PC-9 (cell line): ENCODE measurements at regions not wholly inside any gene's neighbourhood (a gene's known extent, or its start where the extent isn't known, plus 50 kb on each side); places are given as distances from the start of the nearest gene placed in this dataset.

Source experiments
- BruUV-seq: library from RNA; stranded (reverse); fragments of 400-500 nt; replicated peaks from 2 replicates; lab custom pipeline; 2021; lab: Mats Ljungman, UMichigan
- CTCF ChIA-PET: fragments of 300-600 bp; sonication (Branson Sonifier 250); formaldehyde crosslinking; loops from one replicate; lab custom pipeline; 2022; ENCODE audit warnings: antibody characterized with exemption; lab: Charles Lee
- POLR2A ChIA-PET: fragments of 300-600 bp; sonication (Branson Sonifier 250); formaldehyde crosslinking; loops from one replicate; lab custom pipeline; 2022; ENCODE audit warnings: antibody characterized with exemption; ENCODE audit not compliant: unreplicated experiment; lab: Charles Lee
- DNase-seq, 2 experiments: peaks; one replicate each; pipeline versions ENCODE4 v3.0.0 to v3.0.0-alpha.2; 2015 to 2022; ENCODE audit warnings: mixed read lengths in 1 of 2
- H2AFZ ChIP-seq: fragments of 200-600 bp; sonication (generic); 2 replicates; pipeline ENCODE4 v1.8.1; 2017; ENCODE audit warnings: antibody characterized with exemption
- H3F3A ChIP-seq: fragments of 200-600 bp; sonication (generic); 2 replicates; pipeline ENCODE4 v1.8.1; 2017; ENCODE audit warnings: antibody characterized with exemption, mild to moderate bottlenecking, low read depth; ENCODE audit not compliant: insufficient read depth
- H3K27ac ChIP-seq: fragments of 200-600 bp; sonication (generic); 2 replicates; pipeline ENCODE4 v1.6.1; 2016; ENCODE audit warnings: mixed run types
- H3K27me3 ChIP-seq: fragments of 200-600 bp; sonication (generic); 2 replicates; pipeline ENCODE4 v1.6.1; 2016; ENCODE audit warnings: low read depth, mixed run types; ENCODE audit not compliant: insufficient read depth
- H3K36me3 ChIP-seq: fragments of 200-600 bp; sonication (generic); 2 replicates; pipeline ENCODE4 v1.6.1; 2016; ENCODE audit warnings: low read depth, mixed run types
- H3K4me1 ChIP-seq: fragments of 200-600 bp; sonication (generic); replicated peaks from 2 replicates; pipeline ENCODE4 v1.6.1; 2016; ENCODE audit warnings: mixed run types; ENCODE audit not compliant: insufficient read depth
- H3K4me2 ChIP-seq: fragments of 200-600 bp; sonication (generic); 2 replicates; pipeline ENCODE4 v1.6.1; 2017; ENCODE audit warnings: mixed run types
- H3K4me3 ChIP-seq: fragments of 200-600 bp; sonication (generic); 2 replicates; pipeline ENCODE4 v1.6.1; 2016; ENCODE audit warnings: mixed run types
- H3K79me2 ChIP-seq: fragments of 200-600 bp; sonication (generic); 2 replicates; pipeline ENCODE4 v1.6.1; 2017; ENCODE audit warnings: low read depth, mixed run types
- H3K9me2 ChIP-seq: fragments of 200-600 bp; sonication (generic); 2 replicates; pipeline ENCODE4 v1.8.1; 2017; ENCODE audit warnings: mild to moderate bottlenecking; ENCODE audit not compliant: insufficient read depth
- H3K9me3 ChIP-seq: fragments of 200-600 bp; sonication (generic); 2 replicates; pipeline ENCODE4 v1.8.1; 2016; ENCODE audit warnings: low read depth; ENCODE audit not compliant: insufficient read depth
- H4K20me1 ChIP-seq: fragments of 200-600 bp; sonication (generic); 2 replicates; pipeline ENCODE4 v1.8.1; 2017; ENCODE audit not compliant: insufficient read depth
- CTCF ChIP-seq: fragments of 200-600 bp; sonication (generic); conservative IDR thresholded peaks from 2 replicates; pipeline ENCODE4 v1.6.1; 2017; ENCODE audit warnings: mixed run types, antibody characterized with exemption, mild to moderate bottlenecking, moderate library complexity
- EZH2 ChIP-seq: fragments of 200-600 bp; sonication (generic); IDR thresholded peaks from 2 replicates; pipeline ENCODE4 v1.8.0; 2017; ENCODE audit warnings: antibody characterized with exemption, low read depth
- intact Hi-C: fragments of 100-400 bp; cut with micrococcal nuclease; formaldehyde crosslinking; loops from one replicate; pipeline ENCODE4 v1.10.0; 2022; ENCODE audit not compliant: unreplicated experiment

GRCh38 chr3:153528473-153528872, 366.4 kb downstream of the RAP2B start:
- H3K9me3 ChIP-seq, result no peaks in the 10 kb centered on the region; the same call in 1 of the 2 replicates
- CTCF ChIA-PET, result interaction anchor here (0.6 kb wide), 1 partner anchor 1327 kb away, joined by 5 read pairs; no protein-coding TSS in a partner anchor
- H2AFZ ChIP-seq, result no peak overlapping the region
- no peak for DNase-seq
- no peaks in the 10 kb centered on the region for H4K20me1 ChIP-seq
- H3K36me3 ChIP-seq, result no peaks in the 10 kb centered on the region
- no peaks in the 10 kb centered on the region for H3F3A ChIP-seq
- H3K4me1 ChIP-seq, result no peaks in the 10 kb centered on the region
- POLR2A ChIA-PET, result no interaction called here
- H3K4me3 ChIP-seq, result no peak overlapping the region
- no peak overlapping the region for H3K4me2 ChIP-seq
- no peak overlapping the region for H3K27ac ChIP-seq
- no peaks in the 10 kb centered on the region for H3K27me3 ChIP-seq
- peaks cover 5% of the 10 kb centered on the region for H3K9me2 ChIP-seq
- intact Hi-C loops, result no loop called here
- no TSS peak for BruUV-seq
- H3K79me2 ChIP-seq, result no peaks in the 10 kb centered on the region
- TF ChIP-seq EZH2 (no peak), CTCF (no peak)

- Histone ChIP-seq H3K9me3 (peaks cover 7% of the 10 kb centered on the region; the same call in 1 of the 2 replicates), H3K79me2 (no peaks in the 10 kb centered on the region), H3K4me3 (no peak overlapping the region), H4K20me1 (no peaks in the 10 kb centered on the region), H3K9me2 (no peaks in the 10 kb centered on the region), H3F3A (no peaks in the 10 kb centered on the region), H3K27ac (no peak overlapping the region), H3K27me3 (no peaks in the 10 kb centered on the region), H3K36me3 (no peaks in the 10 kb centered on the region), H3K4me1 (no peaks in the 10 kb centered on the region), H3K4me2 (no peak overlapping the region), H2AFZ (no peak overlapping the region)
- ChIA-PET CTCF (interaction anchor here (0.6 kb wide), 1 partner anchor 262 kb away, joined by 3 read pairs; no protein-coding TSS in a partner anchor), POLR2A (interaction anchor here (0.6 to 0.7 kb wide), 2 partner anchors 14 to 346 kb away, joined by 3 to 6 read pairs; no protein-coding TSS in a partner anchor)
- DNase-seq, result no peak
- TF ChIP-seq CTCF, result no peak
- TF ChIP-seq EZH2, result no peak
- BruUV-seq, result no TSS peak
- intact Hi-C loops, result no loop called here
Measured at GRCh38 chr3:153539263-153539662, 377.2 kb downstream of the RAP2B start.

GRCh38 chr3:153545471-153545870, 383.4 kb downstream of the RAP2B start:
- ChIA-PET POLR2A (interaction anchor here (0.8 kb wide), 1 partner anchor 336 kb away, joined by 5 read pairs; no protein-coding TSS in a partner anchor), CTCF (no interaction called here)

More at GRCh38 chr3:153545471-153545870, 383.4 kb downstream of the RAP2B start:
- Histone ChIP-seq H3F3A (no peaks in the 10 kb centered on the region), H2AFZ (no peak overlapping the region), H3K27ac (no peak overlapping the region), H3K27me3 (no peaks in the 10 kb centered on the region), H4K20me1 (no peaks in the 10 kb centered on the region), H3K4me3 (no peak overlapping the region), H3K79me2 (no peaks in the 10 kb centered on the region), H3K4me1 (no peaks in the 10 kb centered on the region), H3K9me3 (no peaks in the 10 kb centered on the region), H3K4me2 (no peak overlapping the region), H3K9me2 (no peaks in the 10 kb centered on the region), H3K36me3 (no peaks in the 10 kb centered on the region)
- intact Hi-C loops, result no loop called here
- DNase-seq, result no peak
- TF ChIP-seq EZH2 (no peak), CTCF (no peak)
- no TSS peak for BruUV-seq
